IMR-90 (cell line): ENCODE measurements at regions not wholly inside any gene's neighbourhood (a gene's known extent, or its start where the extent isn't known, plus 50 kb on each side); places are given as distances from the start of the nearest gene placed in this dataset.
"Not testable (repeated sequence)": the region's sequence is repeated elsewhere in the genome, so short reads cannot be mapped to it uniquely, and the experiment has no call there.

Source experiments
- ATAC-seq: fragments of 200-7000 bp; cut with Tn5 transposase; 2 replicates; pipeline ENCODE4 v1.9.1; 2020; ENCODE audit warnings: low read depth, mild to moderate bottlenecking, moderate library complexity
- BruUV-seq: library from RNA; stranded (reverse); fragments of 400-500 nt; replicated peaks from 2 replicates; lab custom pipeline; 2021; lab: Mats Ljungman, UMichigan
- CTCF ChIA-PET: fragments of 300-600 bp; formaldehyde crosslinking; extraction: SDS; loops from one replicate; lab custom pipeline; 2021; ENCODE audit warnings: antibody characterized with exemption; lab: Yijun Ruan, JAX
- POLR2A ChIA-PET: fragments of 300-600 bp; sonication (Branson Sonifier 250); formaldehyde crosslinking; loops from one replicate; lab custom pipeline; 2022; ENCODE audit warnings: antibody characterized with exemption; ENCODE audit not compliant: unreplicated experiment; lab: Charles Lee
- DNase-seq: peaks from one replicate; pipeline ENCODE4 v3.0.0; 2013
- H2AFZ ChIP-seq: replicated peaks from 2 replicates; pipeline ENCODE3; 2013; ENCODE audit warnings: low read length, mild to moderate bottlenecking; ENCODE audit not compliant: poor library complexity
- H2AK5ac ChIP-seq: 2 replicates; pipeline ENCODE4 v1.6.1; 2013; ENCODE audit warnings: low read depth, low read length, inconsistent platforms
- H2AK9ac ChIP-seq: replicated peaks from 2 replicates; pipeline ENCODE3; 2013; ENCODE audit warnings: mild to moderate bottlenecking, low read depth, low read length, moderate library complexity; ENCODE audit not compliant: poor library complexity
- H2BK120ac ChIP-seq: 2 replicates; pipeline ENCODE4 v1.6.1; 2013; ENCODE audit warnings: low read depth, low read length, inconsistent platforms
- H2BK15ac ChIP-seq: 3 replicates; pipeline ENCODE4 v1.6.1; 2013; ENCODE audit warnings: low read depth, low read length, inconsistent platforms
- H2BK20ac ChIP-seq: 2 replicates; pipeline ENCODE4 v1.6.1; 2013; ENCODE audit warnings: low read depth, mild to moderate bottlenecking, inconsistent platforms, low read length, moderate library complexity
- H2BK5ac ChIP-seq: 2 replicates; pipeline ENCODE4 v1.6.1; 2013; ENCODE audit warnings: mild to moderate bottlenecking, low read depth, low read length, inconsistent platforms; ENCODE audit not compliant: poor library complexity, severe bottlenecking
- H3K14ac ChIP-seq: replicated peaks from 2 replicates; pipeline ENCODE4 v1.6.1; 2013; ENCODE audit warnings: low read depth, low read length, inconsistent platforms
- H3K18ac ChIP-seq: 2 replicates; pipeline ENCODE4 v1.6.1; 2013; ENCODE audit warnings: low read depth, low read length, control low read depth
- H3K23ac ChIP-seq: 2 replicates; pipeline ENCODE4 v1.6.1; 2013; ENCODE audit warnings: low read depth, low read length, inconsistent platforms
- H3K27ac ChIP-seq: 2 replicates; pipeline ENCODE4 v1.5.1; 2013; ENCODE audit warnings: mild to moderate bottlenecking, control low read depth, low read length; ENCODE audit not compliant: insufficient read depth
- H3K27me3 ChIP-seq: 2 replicates; pipeline ENCODE4 v1.6.1; 2013; ENCODE audit warnings: low read length; ENCODE audit not compliant: control insufficient read depth, insufficient read depth
- H3K36me3 ChIP-seq: 2 replicates; pipeline ENCODE4 v1.6.1; 2013; ENCODE audit warnings: low read length, mixed read lengths; ENCODE audit not compliant: control insufficient read depth, insufficient read depth
- H3K4ac ChIP-seq: 2 replicates; pipeline ENCODE4 v1.6.1; 2013; ENCODE audit warnings: low read depth, low read length, inconsistent platforms
- H3K4me1 ChIP-seq: 2 replicates; pipeline ENCODE4 v1.6.1; 2013; ENCODE audit warnings: low read length, mixed read lengths; ENCODE audit not compliant: control insufficient read depth, insufficient read depth
- H3K4me2 ChIP-seq: 2 replicates; pipeline ENCODE4 v1.6.1; 2013; ENCODE audit warnings: low read depth, mild to moderate bottlenecking, control low read depth, low read length, moderate library complexity
- H3K4me3 ChIP-seq: 2 replicates; pipeline ENCODE4 v1.5.1; 2013; ENCODE audit warnings: low read depth, mild to moderate bottlenecking, control low read depth, low read length, moderate library complexity; ENCODE audit not compliant: insufficient read depth
- H3K56ac ChIP-seq: 2 replicates; pipeline ENCODE4 v1.6.1; 2013; ENCODE audit warnings: low read length, inconsistent platforms; ENCODE audit not compliant: insufficient read depth; ENCODE audit errors: extremely low read depth
- H3K79me1 ChIP-seq, 2 experiments: 2 replicates each; pipeline ENCODE4 v1.6.1; 2013; ENCODE audit warnings: low read length in 2 of 2, inconsistent platforms in 1 of 2, low read depth in 1 of 2
- H3K9ac ChIP-seq: 2 replicates; pipeline ENCODE4 v1.6.1; 2013; ENCODE audit warnings: low read depth, low read length, control low read depth
- H3K9me1 ChIP-seq: 2 replicates; pipeline ENCODE4 v1.6.1; 2013; ENCODE audit warnings: low read length, inconsistent platforms; ENCODE audit not compliant: insufficient read depth
- H3K9me3 ChIP-seq: 2 replicates; pipeline ENCODE4 v1.6.1; 2013; ENCODE audit warnings: low read length; ENCODE audit not compliant: control insufficient read depth, insufficient read depth
- H4K20me1 ChIP-seq: 2 replicates; pipeline ENCODE4 v1.6.1; 2013; ENCODE audit warnings: low read length, inconsistent platforms; ENCODE audit not compliant: insufficient read depth
- H4K5ac ChIP-seq: 2 replicates; pipeline ENCODE4 v1.6.1; 2013; ENCODE audit warnings: mild to moderate bottlenecking, low read depth, low read length, control low read depth
- H4K8ac ChIP-seq, 2 experiments: 2 replicates each; pipeline ENCODE4 v1.6.1; 2013; ENCODE audit warnings: low read depth in 2 of 2, low read length in 2 of 2, control low read depth in 1 of 2, inconsistent platforms in 1 of 2
- H4K91ac ChIP-seq: 2 replicates; pipeline ENCODE4 v1.6.1; 2013; ENCODE audit warnings: low read depth, low read length, inconsistent platforms; ENCODE audit not compliant: insufficient read depth
- dilution Hi-C: fragments of 300-500 bp; cut with HindIII; formaldehyde crosslinking; loops from one replicate; pipeline ENCODE4 v1.14.3; 2018; ENCODE audit warnings: low sequenced_read_pairs; ENCODE audit not compliant: unreplicated experiment
- in situ Hi-C: fragments of 300-500 bp; cut with MboI; formaldehyde crosslinking; loops from 3 replicates; pipeline ENCODE4 v1.14.3; 2019; ENCODE audit warnings: low sequenced_read_pairs, inconsistent platforms, mixed read lengths
- intact Hi-C: fragments of 100-400 bp; cut with micrococcal nuclease; formaldehyde crosslinking; loops from 2 replicates; pipeline ENCODE4 v1.10.0; 2022

- H3K4ac ChIP-seq, CTCF ChIA-PET, H3K56ac ChIP-seq, H2BK15ac ChIP-seq, H3K4me2 ChIP-seq, intact Hi-C loops, H2BK5ac ChIP-seq, H2AFZ ChIP-seq, ATAC-seq, H2BK20ac ChIP-seq, H2AK9ac ChIP-seq, H3K18ac ChIP-seq, in situ Hi-C loops, dilution Hi-C loops, BruUV-seq, H3K23ac ChIP-seq, H2BK120ac ChIP-seq, H4K8ac ChIP-seq, H3K79me1 ChIP-seq, H3K14ac ChIP-seq, H3K9me1 ChIP-seq, H3K9me3 ChIP-seq, DNase-seq, H3K27ac ChIP-seq, H3K9ac ChIP-seq, H2AK5ac ChIP-seq, H4K91ac ChIP-seq, H3K4me1 ChIP-seq, H3K36me3 ChIP-seq, H3K27me3 ChIP-seq, H4K20me1 ChIP-seq, POLR2A ChIA-PET, H4K5ac ChIP-seq, H3K4me3 ChIP-seq: not testable (repeated sequence)
These were observed 462.8 kb upstream of the EPHA6 start for GRCh38 chr3:96351598-96351997.
